ENCODE measurements at regions not wholly inside any gene's neighbourhood (a gene's known extent, or its start where the extent isn't known, plus 50 kb on each side); places are given as distances from the start of the nearest gene placed in this dataset.

DNA sequence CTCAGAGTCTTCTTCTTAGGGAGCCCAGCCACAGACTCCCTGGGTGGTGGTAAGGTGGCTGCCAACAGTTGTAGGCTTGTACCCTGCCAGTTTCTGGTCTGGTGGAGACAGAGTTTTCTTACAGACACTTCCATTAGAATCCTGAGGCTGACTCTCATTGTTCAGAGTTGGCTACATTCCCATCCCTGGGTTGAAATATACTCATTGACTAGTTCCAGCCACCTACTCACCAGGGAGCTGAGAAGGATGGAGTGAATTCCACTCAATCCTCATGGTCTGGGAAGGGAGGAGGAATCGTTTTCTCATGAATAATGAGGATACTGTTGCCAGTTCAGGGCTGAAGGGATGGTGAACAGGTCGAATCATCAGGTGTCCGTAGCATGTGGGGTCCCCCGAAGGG is 226.5 kb upstream of the PROK2 start:
- H3K27me3 ChIP-seq (ENCODE audit: control insufficient read depth, insufficient read depth, low read length) = no peaks in the 10 kb centered on the region; the same call in 1 of the 2 replicates
- no TSS peak for BruUV-seq (replicated peaks)
- intact Hi-C loops (cut with micrococcal nuclease; ENCODE audit: unreplicated experiment) = no loop called here
- no peak overlapping the region for H3K4me3 ChIP-seq (ENCODE audit: low read depth in 2 of 2, low read length in 2 of 2)
- TF ChIP-seq, protein P1, sequence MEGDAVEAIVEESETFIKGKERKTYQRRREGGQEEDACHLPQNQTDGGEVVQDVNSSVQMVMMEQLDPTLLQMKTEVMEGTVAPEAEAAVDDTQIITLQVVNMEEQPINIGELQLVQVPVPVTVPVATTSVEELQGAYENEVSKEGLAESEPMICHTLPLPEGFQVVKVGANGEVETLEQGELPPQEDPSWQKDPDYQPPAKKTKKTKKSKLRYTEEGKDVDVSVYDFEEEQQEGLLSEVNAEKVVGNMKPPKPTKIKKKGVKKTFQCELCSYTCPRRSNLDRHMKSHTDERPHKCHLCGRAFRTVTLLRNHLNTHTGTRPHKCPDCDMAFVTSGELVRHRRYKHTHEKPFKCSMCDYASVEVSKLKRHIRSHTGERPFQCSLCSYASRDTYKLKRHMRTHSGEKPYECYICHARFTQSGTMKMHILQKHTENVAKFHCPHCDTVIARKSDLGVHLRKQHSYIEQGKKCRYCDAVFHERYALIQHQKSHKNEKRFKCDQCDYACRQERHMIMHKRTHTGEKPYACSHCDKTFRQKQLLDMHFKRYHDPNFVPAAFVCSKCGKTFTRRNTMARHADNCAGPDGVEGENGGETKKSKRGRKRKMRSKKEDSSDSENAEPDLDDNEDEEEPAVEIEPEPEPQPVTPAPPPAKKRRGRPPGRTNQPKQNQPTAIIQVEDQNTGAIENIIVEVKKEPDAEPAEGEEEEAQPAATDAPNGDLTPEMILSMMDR (IDR thresholded peaks at IDR 0.05) = no peak
- TF ChIP-seq TCF7L2 (IDR thresholded peaks at IDR 0.05; ENCODE audit: low read depth, low read length) = no peak
- no peak for TF ChIP-seq SIN3A (IDR thresholded peaks at IDR 0.05; ENCODE audit: borderline replicate concordance, insufficient read depth, low read depth, low read length)
- TF ChIP-seq, protein P2, sequence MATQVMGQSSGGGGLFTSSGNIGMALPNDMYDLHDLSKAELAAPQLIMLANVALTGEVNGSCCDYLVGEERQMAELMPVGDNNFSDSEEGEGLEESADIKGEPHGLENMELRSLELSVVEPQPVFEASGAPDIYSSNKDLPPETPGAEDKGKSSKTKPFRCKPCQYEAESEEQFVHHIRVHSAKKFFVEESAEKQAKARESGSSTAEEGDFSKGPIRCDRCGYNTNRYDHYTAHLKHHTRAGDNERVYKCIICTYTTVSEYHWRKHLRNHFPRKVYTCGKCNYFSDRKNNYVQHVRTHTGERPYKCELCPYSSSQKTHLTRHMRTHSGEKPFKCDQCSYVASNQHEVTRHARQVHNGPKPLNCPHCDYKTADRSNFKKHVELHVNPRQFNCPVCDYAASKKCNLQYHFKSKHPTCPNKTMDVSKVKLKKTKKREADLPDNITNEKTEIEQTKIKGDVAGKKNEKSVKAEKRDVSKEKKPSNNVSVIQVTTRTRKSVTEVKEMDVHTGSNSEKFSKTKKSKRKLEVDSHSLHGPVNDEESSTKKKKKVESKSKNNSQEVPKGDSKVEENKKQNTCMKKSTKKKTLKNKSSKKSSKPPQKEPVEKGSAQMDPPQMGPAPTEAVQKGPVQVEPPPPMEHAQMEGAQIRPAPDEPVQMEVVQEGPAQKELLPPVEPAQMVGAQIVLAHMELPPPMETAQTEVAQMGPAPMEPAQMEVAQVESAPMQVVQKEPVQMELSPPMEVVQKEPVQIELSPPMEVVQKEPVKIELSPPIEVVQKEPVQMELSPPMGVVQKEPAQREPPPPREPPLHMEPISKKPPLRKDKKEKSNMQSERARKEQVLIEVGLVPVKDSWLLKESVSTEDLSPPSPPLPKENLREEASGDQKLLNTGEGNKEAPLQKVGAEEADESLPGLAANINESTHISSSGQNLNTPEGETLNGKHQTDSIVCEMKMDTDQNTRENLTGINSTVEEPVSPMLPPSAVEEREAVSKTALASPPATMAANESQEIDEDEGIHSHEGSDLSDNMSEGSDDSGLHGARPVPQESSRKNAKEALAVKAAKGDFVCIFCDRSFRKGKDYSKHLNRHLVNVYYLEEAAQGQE (IDR thresholded peaks at IDR 0.05; ENCODE audit: insufficient read depth in 1 of 2, low read depth in 2 of 2, low read length in 1 of 2) = no peak
- no peak for TF ChIP-seq POLR2AphosphoS5 (IDR thresholded peaks at IDR 0.05; ENCODE audit: low read depth, low read length)
- H3K27ac ChIP-seq (ENCODE audit: low read length) = no peak overlapping the region
- ChIA-PET CTCF (no interaction called here), POLR2A (no interaction called here)
- ATAC-seq (no peak), DNase-seq (ENCODE audit: low read depth, low spot score) (no peak)
- no peaks in the 10 kb centered on the region for H3K9me3 ChIP-seq (ENCODE audit: control insufficient read depth, insufficient read depth, low read depth, low read length)
- in situ Hi-C loops (cut with HindIII; ENCODE audit: low pct_unique_long_range_greater_than_20kb, low sequenced_read_pairs) = no loop called here
- no peaks in the 10 kb centered on the region for H3K36me3 ChIP-seq (ENCODE audit: control insufficient read depth, insufficient read depth, low read length)
- H3K4me1 ChIP-seq (ENCODE audit: control insufficient read depth, insufficient read depth, low read length) = no peaks in the 10 kb centered on the region

DNA sequence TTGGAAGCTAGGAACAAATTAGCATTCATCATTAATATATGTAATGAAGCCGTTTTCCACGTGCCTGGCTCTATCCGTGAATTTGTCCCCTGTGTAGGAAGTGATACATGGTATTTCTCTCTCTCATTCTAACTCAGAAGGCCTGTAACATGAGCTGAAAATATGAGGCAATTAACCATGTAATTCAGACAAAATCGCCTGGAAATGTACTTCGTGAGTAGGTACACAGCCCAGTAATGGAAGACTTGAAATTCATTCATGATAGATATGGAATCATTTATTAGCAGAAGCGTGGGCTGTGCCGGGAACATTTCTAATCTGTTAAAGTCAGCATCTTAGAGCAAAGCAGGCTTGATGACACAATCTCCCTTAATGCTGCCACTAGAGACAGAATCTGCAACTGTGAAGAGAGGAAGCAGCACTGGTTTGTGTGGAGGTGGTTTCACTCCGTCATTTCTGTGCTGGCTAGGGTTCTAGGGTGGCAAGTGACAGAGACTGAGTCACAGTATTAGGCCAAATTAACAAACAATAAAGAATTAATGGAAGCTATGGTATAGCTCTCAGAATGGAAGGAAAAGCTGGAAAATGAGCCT is 225.0 kb upstream of the PROK2 start:
- Histone ChIP-seq H3K9me3 (ENCODE audit: control insufficient read depth, insufficient read depth, low read depth, low read length) (no peaks in the 10 kb centered on the region), H3K4me3 (ENCODE audit: low read depth in 2 of 2, low read length in 2 of 2) (no peak overlapping the region), H3K36me3 (ENCODE audit: control insufficient read depth, insufficient read depth, low read length) (no peaks in the 10 kb centered on the region), H3K4me1 (ENCODE audit: control insufficient read depth, insufficient read depth, low read length) (no peaks in the 10 kb centered on the region), H3K27ac (ENCODE audit: low read length) (no peak overlapping the region), H3K27me3 (ENCODE audit: control insufficient read depth, insufficient read depth, low read length) (no peaks in the 10 kb centered on the region; the same call in 1 of the 2 replicates)
- in situ Hi-C loops (cut with HindIII; ENCODE audit: low pct_unique_long_range_greater_than_20kb, low sequenced_read_pairs) (no loop called here), intact Hi-C loops (cut with micrococcal nuclease; ENCODE audit: unreplicated experiment) (no loop called here)
- POLR2A ChIA-PET = no interaction called here
- no peak for DNase-seq (ENCODE audit: low read depth, low spot score)
- TF ChIP-seq POLR2AphosphoS5 (IDR thresholded peaks at IDR 0.05; ENCODE audit: low read depth, low read length) = no peak
- CTCF ChIA-PET = no interaction called here
- no peak for ATAC-seq
- no TSS peak for BruUV-seq (replicated peaks)

DNA sequence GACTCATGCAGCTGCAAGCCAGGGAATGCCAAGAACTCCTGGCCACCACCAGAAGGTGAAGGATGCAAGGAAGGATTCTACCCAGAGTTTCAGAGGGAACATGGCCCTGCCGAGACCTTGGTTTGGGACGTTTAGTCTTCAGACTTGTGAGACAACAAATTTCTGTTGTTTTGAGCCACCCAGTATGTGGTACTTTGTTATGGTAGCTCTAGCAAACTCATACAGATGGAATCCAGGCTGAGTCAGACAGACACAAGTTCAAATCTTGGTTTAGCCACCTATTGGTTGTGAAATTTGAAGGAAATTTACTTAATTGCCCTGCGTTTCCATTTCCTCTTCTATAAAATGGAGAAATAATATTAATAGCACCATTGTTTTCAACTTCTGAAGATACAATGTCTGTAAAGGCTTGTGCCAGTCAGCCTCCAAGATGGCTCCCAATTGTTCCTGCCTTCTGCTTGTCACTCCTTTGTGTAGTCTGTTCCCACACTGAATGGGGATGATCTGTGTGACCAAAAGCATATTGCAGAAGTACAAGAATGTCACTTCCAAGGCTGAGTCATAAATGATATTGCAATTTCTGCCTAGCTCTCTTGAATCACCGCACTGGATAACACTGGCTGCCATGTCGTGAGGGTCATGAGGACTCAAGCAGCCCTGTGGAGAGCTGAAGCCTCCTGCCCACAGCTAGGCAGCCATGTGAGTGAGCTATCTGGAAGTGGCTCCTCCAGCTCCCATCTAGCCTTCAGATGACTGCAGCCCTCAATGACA is 223.5 kb upstream of the PROK2 start:
- POLR2A ChIA-PET = no interaction called here
- DNase-seq (ENCODE audit: low read depth, low spot score) = no peak
- in situ Hi-C loops (cut with HindIII; ENCODE audit: low pct_unique_long_range_greater_than_20kb, low sequenced_read_pairs) = no loop called here

More for the DNA sequence above, 223.5 kb upstream of the PROK2 start:
- TF ChIP-seq, protein P2 (IDR thresholded peaks at IDR 0.05; ENCODE audit: insufficient read depth in 1 of 2, low read depth in 2 of 2, low read length in 1 of 2) = no peak
- TF ChIP-seq SIN3A (IDR thresholded peaks at IDR 0.05; ENCODE audit: borderline replicate concordance, insufficient read depth, low read depth, low read length) = no peak
- Histone ChIP-seq H3K27ac (ENCODE audit: low read length) (no peak overlapping the region), H3K27me3 (ENCODE audit: control insufficient read depth, insufficient read depth, low read length) (no peaks in the 10 kb centered on the region; the same call in 1 of the 2 replicates), H3K4me3 (ENCODE audit: low read depth in 2 of 2, low read length in 2 of 2) (no peak overlapping the region), H3K36me3 (ENCODE audit: control insufficient read depth, insufficient read depth, low read length) (no peaks in the 10 kb centered on the region), H3K9me3 (ENCODE audit: control insufficient read depth, insufficient read depth, low read depth, low read length) (no peaks in the 10 kb centered on the region), H3K4me1 (ENCODE audit: control insufficient read depth, insufficient read depth, low read length) (no peaks in the 10 kb centered on the region)
- intact Hi-C loops (cut with micrococcal nuclease; ENCODE audit: unreplicated experiment) = no loop called here
- CTCF ChIA-PET = no interaction called here
- ATAC-seq = no peak
- no TSS peak for BruUV-seq (replicated peaks)
